Astrocyte (in vitro differentiated cells and primary cell): ENCODE measurements at regions not wholly inside any gene's neighbourhood (a gene's known extent, or its start where the extent isn't known, plus 50 kb on each side); places are given as distances from the start of the nearest gene placed in this dataset.

Source experiments
- DNase-seq: peaks from one replicate; pipeline ENCODE4 v3.0.0-alpha.2; 2010; ENCODE audit warnings: low read depth
- FAIRE-seq: peaks from 2 replicates; lab custom pipeline; 2011; peaks lifted over from hg19 to GRCh38; lab: Jason Lieb, UNC
- H2AFZ ChIP-seq: 2 replicates; pipeline ENCODE4 v1.6.0; 2012; ENCODE audit warnings: low read depth, low read length, inconsistent platforms
- H3K27ac ChIP-seq: 2 replicates; pipeline ENCODE4 v1.5.1; 2011; ENCODE audit warnings: low read depth, low read length, inconsistent platforms
- H3K27me3 ChIP-seq: 2 replicates; pipeline ENCODE4 v1.6.0; 2011; ENCODE audit warnings: low read length, inconsistent platforms; ENCODE audit not compliant: insufficient read depth
- H3K36me3 ChIP-seq: 2 replicates; pipeline ENCODE4 v1.5.1; 2011; ENCODE audit warnings: low read length, inconsistent platforms; ENCODE audit not compliant: insufficient read depth
- H3K4me1 ChIP-seq: 2 replicates; pipeline ENCODE4 v1.5.1; 2011; ENCODE audit warnings: low read length, inconsistent platforms; ENCODE audit not compliant: insufficient read depth
- H3K4me2 ChIP-seq: 2 replicates; pipeline ENCODE4 v1.6.0; 2012; ENCODE audit warnings: low read length, inconsistent platforms
- H3K4me3 ChIP-seq: 2 replicates; pipeline ENCODE4 v1.5.1; 2011; ENCODE audit warnings: low read depth, mild to moderate bottlenecking, low read length, inconsistent platforms; ENCODE audit not compliant: insufficient read depth
- H3K79me2 ChIP-seq: 2 replicates; pipeline ENCODE4 v1.6.0; 2012; ENCODE audit warnings: mild to moderate bottlenecking, low read length, inconsistent platforms; ENCODE audit not compliant: insufficient read depth
- H3K9ac ChIP-seq: 2 replicates; pipeline ENCODE4 v1.6.0; 2012; ENCODE audit warnings: mild to moderate bottlenecking, low read length, inconsistent platforms
- H3K9me3 ChIP-seq: 2 replicates; pipeline ENCODE4 v1.5.1; 2012; ENCODE audit warnings: low read depth, mild to moderate bottlenecking, low read length, inconsistent platforms; ENCODE audit not compliant: insufficient read depth
- H4K20me1 ChIP-seq: 2 replicates; pipeline ENCODE4 v1.6.0; 2012; ENCODE audit warnings: low read length, inconsistent platforms; ENCODE audit not compliant: insufficient read depth
- H3K27ac Mint-ChIP-seq: one replicate; pipeline ENCODE4 v1.8.0; 2021; ENCODE audit warnings: mild to moderate bottlenecking, mixed read lengths; ENCODE audit not compliant: unreplicated experiment
- H3K27me3 Mint-ChIP-seq: one replicate; pipeline ENCODE4 v1.8.0; 2021; ENCODE audit warnings: low read depth, mixed read lengths; ENCODE audit not compliant: unreplicated experiment
- H3K36me3 Mint-ChIP-seq: one replicate; pipeline ENCODE4 v1.8.0; 2021; ENCODE audit warnings: low read depth, mixed read lengths; ENCODE audit not compliant: unreplicated experiment
- H3K4me1 Mint-ChIP-seq: one replicate; pipeline ENCODE4 v1.8.0; 2021; ENCODE audit warnings: low read depth, mixed read lengths; ENCODE audit not compliant: unreplicated experiment
- H3K4me3 Mint-ChIP-seq: one replicate; pipeline ENCODE4 v1.8.0; 2021; ENCODE audit warnings: mild to moderate bottlenecking, moderate library complexity, mixed read lengths; ENCODE audit not compliant: unreplicated experiment
- H3K9me3 Mint-ChIP-seq: one replicate; pipeline ENCODE4 v1.8.0; 2021; ENCODE audit warnings: mild to moderate bottlenecking, mixed read lengths; ENCODE audit not compliant: unreplicated experiment
- CTCF ChIP-seq: IDR thresholded peaks from 2 replicates; pipeline ENCODE4 v1.5.1; 2011; ENCODE audit warnings: low read depth, mild to moderate bottlenecking, inconsistent platforms, low read length, moderate library complexity; ENCODE audit not compliant: insufficient read depth
- EZH2 ChIP-seq: IDR thresholded peaks from 2 replicates; pipeline ENCODE4 v1.6.1; 2012; ENCODE audit warnings: mild to moderate bottlenecking, low read length, inconsistent platforms; ENCODE audit not compliant: insufficient read depth

- H3K4me1 ChIP-seq: no peaks in the 10 kb centered on the region
- no peaks in the 10 kb centered on the region for H3K36me3 ChIP-seq
- Mint-ChIP-seq H3K27me3 (no peaks in the 10 kb centered on the region), H3K27ac (no peak overlapping the region), H3K4me1 (peaks cover 9% of the 10 kb centered on the region), H3K4me3 (no peak overlapping the region), H3K9me3 (no peaks in the 10 kb centered on the region), H3K36me3 (no peaks in the 10 kb centered on the region)
- no peak overlapping the region for H3K27ac ChIP-seq
- TF ChIP-seq CTCF: no peak
- no peak for TF ChIP-seq EZH2
- H3K27me3 ChIP-seq: no peaks in the 10 kb centered on the region
- H2AFZ ChIP-seq: no peak overlapping the region
- no peak overlapping the region for H3K4me3 ChIP-seq
- DNase-seq: no peak
- H3K79me2 ChIP-seq: no peaks in the 10 kb centered on the region
- H3K9me3 ChIP-seq: no peaks in the 10 kb centered on the region
- no peak for FAIRE-seq
- H3K9ac ChIP-seq: no peak overlapping the region
- H4K20me1 ChIP-seq: no peaks in the 10 kb centered on the region
- H3K4me2 ChIP-seq: no peak overlapping the region
Measured at GRCh38 chr3:152623286-152623911, 211.5 kb upstream of the P2RY1 start.

- H3K36me3 Mint-ChIP-seq: no peaks in the 10 kb centered on the region
- H3K27me3 ChIP-seq: no peaks in the 10 kb centered on the region
- no peaks in the 10 kb centered on the region for H3K9me3 Mint-ChIP-seq
- no peak overlapping the region for H3K9ac ChIP-seq
- no peak overlapping the region for H3K27ac ChIP-seq
- FAIRE-seq (no peak), DNase-seq (no peak)
- peaks cover 6% of the 10 kb centered on the region for H3K4me1 Mint-ChIP-seq
- no peak overlapping the region for H3K27ac Mint-ChIP-seq
- H3K9me3 ChIP-seq: no peaks in the 10 kb centered on the region
- no peak overlapping the region for H3K4me3 ChIP-seq
- H3K79me2 ChIP-seq: no peaks in the 10 kb centered on the region
- H3K4me2 ChIP-seq: no peak overlapping the region
- no peaks in the 10 kb centered on the region for H3K36me3 ChIP-seq
- H3K27me3 Mint-ChIP-seq: no peaks in the 10 kb centered on the region
- H4K20me1 ChIP-seq: no peaks in the 10 kb centered on the region
- TF ChIP-seq CTCF (no peak), EZH2 (no peak)
- H3K4me3 Mint-ChIP-seq: no peak overlapping the region
- H2AFZ ChIP-seq: no peak overlapping the region
- H3K4me1 ChIP-seq: no peaks in the 10 kb centered on the region
Measured at GRCh38 chr3:152626226-152626625, 208.7 kb upstream of the P2RY1 start.

GRCh38 chr3:152628496-152628895 lies 206.4 kb upstream of the P2RY1 start:
- H3K9ac ChIP-seq: no peak overlapping the region
- H3K36me3 ChIP-seq: no peaks in the 10 kb centered on the region
- no peaks in the 10 kb centered on the region for H4K20me1 ChIP-seq
- no peaks in the 10 kb centered on the region for H3K4me1 ChIP-seq
- no peaks in the 10 kb centered on the region for H3K9me3 ChIP-seq
- no peak overlapping the region for H3K4me3 ChIP-seq
- H3K27ac Mint-ChIP-seq: no peak overlapping the region
- DNase-seq (no peak), FAIRE-seq (no peak)
- no peaks in the 10 kb centered on the region for H3K36me3 Mint-ChIP-seq
- no peak for TF ChIP-seq CTCF
- no peak overlapping the region for H3K4me3 Mint-ChIP-seq
- no peaks in the 10 kb centered on the region for H3K27me3 Mint-ChIP-seq
- H2AFZ ChIP-seq: no peak overlapping the region
- H3K27ac ChIP-seq: no peak overlapping the region
- no peaks in the 10 kb centered on the region for H3K79me2 ChIP-seq
- H3K4me1 Mint-ChIP-seq: no peaks in the 10 kb centered on the region
- H3K4me2 ChIP-seq: no peak overlapping the region
- H3K9me3 Mint-ChIP-seq: no peaks in the 10 kb centered on the region
- no peaks in the 10 kb centered on the region for H3K27me3 ChIP-seq
